ENCODE measurements at regions not wholly inside any gene's neighbourhood (a gene's known extent, or its start where the extent isn't known, plus 50 kb on each side); places are given as distances from the start of the nearest gene placed in this dataset.

GRCh38 chr20:60641879-60642447 lies 610.1 kb upstream of the CDH4 start:
- TF ChIP-seq EZH2 (IDR thresholded peaks at IDR 0.05; ENCODE audit: insufficient read depth, low read length), result no peak
- TF ChIP-seq, protein P1, sequence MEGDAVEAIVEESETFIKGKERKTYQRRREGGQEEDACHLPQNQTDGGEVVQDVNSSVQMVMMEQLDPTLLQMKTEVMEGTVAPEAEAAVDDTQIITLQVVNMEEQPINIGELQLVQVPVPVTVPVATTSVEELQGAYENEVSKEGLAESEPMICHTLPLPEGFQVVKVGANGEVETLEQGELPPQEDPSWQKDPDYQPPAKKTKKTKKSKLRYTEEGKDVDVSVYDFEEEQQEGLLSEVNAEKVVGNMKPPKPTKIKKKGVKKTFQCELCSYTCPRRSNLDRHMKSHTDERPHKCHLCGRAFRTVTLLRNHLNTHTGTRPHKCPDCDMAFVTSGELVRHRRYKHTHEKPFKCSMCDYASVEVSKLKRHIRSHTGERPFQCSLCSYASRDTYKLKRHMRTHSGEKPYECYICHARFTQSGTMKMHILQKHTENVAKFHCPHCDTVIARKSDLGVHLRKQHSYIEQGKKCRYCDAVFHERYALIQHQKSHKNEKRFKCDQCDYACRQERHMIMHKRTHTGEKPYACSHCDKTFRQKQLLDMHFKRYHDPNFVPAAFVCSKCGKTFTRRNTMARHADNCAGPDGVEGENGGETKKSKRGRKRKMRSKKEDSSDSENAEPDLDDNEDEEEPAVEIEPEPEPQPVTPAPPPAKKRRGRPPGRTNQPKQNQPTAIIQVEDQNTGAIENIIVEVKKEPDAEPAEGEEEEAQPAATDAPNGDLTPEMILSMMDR (IDR thresholded peaks at IDR 0.05; ENCODE audit: insufficient read depth, low read depth, low read length), result no peak

All from astrocyte (in vitro differentiated cells and primary cell).